ENCODE measurements at regions not wholly inside any gene's neighbourhood (a gene's known extent, or its start where the extent isn't known, plus 50 kb on each side); places are given as distances from the start of the nearest gene placed in this dataset.

GRCh38 chr4:169909479-169909878, 116.7 kb downstream of the MFAP3L start:
- TF ChIP-seq CTCF (IDR thresholded peaks at IDR 0.05): no peak
- no peak for TF ChIP-seq EZH2phosphoT487 (IDR thresholded peaks at IDR 0.05)
- TF ChIP-seq EZH2 (IDR thresholded peaks at IDR 0.05): no peak

Data from neural progenitor cell (in vitro differentiated cells).